SIG-M5 treated with dmso at 0.1 percent for 504 hours (cell line): ENCODE measurements at regions not wholly inside any gene's neighbourhood (a gene's known extent, or its start where the extent isn't known, plus 50 kb on each side); places are given as distances from the start of the nearest gene placed in this dataset.

Experiments used
- DNase-seq: peaks from one replicate; lab custom pipeline; 2025; ENCODE audit not compliant: unreplicated experiment; lab: John Stamatoyannopoulos, UW

DNA sequence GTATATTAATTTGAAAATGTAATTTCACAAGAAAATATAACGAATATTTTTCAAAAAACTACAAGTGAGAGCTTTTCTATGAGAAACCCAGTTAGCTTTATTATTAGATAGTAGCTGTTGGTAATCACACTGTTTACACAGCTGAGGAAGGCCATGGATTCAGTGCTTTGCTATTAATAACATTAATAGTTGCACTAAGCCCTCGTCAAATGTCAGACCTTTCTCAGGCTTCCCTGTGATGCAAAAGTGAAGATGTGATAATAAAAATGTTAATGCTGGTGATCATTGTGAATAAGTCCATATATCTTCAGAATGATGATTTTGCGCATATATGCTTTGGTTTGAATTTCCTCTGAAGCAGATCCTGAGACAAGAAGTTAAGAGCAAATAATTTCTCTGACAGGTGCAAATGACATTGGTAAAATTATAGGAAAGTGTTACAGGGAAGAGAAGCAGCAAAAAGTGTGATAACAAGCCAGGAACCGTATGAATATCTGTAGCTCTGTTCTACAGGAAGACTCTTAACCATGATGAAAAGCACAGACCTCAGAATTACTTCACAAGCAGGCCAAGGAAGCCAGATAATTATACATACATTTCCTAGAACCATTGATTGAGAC, 56.5 kb upstream of the CNTN6 start:
- DNase-seq: no peak

DNA sequence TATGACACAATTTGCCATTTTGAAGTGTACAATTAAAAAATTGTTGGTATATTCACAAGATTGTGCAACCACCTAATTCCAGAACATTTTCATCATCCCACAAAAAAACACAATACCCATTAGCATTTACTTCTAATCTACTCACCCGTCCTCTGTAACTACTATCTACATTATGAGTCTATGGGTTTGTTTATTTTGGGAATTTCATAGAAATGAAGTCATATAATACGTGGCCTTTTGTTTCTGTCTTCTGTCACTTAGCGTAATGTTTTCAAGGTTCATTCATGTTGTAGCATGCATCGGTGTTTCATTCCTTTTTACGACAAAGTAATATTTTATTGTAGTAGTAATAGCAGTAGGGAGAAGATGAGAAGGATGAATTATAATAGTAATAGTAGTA, 55.2 kb upstream of the CNTN6 start:
- DNase-seq: no peak
